ENCODE measurements at regions not wholly inside any gene's neighbourhood (a gene's known extent, or its start where the extent isn't known, plus 50 kb on each side); places are given as distances from the start of the nearest gene placed in this dataset.

DNA sequence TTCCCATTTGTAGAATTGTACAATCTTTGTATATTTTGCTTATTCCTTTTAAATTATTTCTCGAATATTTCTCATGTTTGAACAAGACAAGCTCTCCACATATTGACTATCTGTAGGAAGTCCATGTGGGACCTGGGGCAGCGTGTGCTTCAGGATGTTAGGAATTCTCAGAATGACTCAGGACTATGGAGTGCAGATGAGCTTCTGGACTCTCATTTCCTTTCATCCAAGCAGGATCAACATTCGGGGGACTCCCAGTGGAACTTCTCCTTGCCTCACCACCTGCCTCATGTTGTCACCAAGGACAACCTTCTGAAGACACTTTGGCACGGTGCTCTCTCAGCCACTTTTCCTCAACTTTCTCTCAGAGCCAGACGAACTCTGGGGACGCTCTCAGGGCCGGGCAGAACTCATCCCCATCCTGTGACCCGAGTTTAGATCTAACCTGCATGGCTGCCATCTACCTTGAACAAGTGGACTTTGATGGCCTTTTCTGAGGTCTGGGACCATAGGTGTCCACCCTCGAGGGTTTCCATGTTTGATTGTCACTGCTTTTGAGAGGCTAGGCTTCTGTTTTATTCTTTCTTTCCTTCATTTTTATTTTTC is 441.7 kb downstream of the IRS2 start:
- TF ChIP-seq, protein P1, sequence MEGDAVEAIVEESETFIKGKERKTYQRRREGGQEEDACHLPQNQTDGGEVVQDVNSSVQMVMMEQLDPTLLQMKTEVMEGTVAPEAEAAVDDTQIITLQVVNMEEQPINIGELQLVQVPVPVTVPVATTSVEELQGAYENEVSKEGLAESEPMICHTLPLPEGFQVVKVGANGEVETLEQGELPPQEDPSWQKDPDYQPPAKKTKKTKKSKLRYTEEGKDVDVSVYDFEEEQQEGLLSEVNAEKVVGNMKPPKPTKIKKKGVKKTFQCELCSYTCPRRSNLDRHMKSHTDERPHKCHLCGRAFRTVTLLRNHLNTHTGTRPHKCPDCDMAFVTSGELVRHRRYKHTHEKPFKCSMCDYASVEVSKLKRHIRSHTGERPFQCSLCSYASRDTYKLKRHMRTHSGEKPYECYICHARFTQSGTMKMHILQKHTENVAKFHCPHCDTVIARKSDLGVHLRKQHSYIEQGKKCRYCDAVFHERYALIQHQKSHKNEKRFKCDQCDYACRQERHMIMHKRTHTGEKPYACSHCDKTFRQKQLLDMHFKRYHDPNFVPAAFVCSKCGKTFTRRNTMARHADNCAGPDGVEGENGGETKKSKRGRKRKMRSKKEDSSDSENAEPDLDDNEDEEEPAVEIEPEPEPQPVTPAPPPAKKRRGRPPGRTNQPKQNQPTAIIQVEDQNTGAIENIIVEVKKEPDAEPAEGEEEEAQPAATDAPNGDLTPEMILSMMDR (IDR thresholded peaks at IDR 0.05), result no peak
- no peak for TF ChIP-seq POLR2A (IDR thresholded peaks at IDR 0.05)
